GM23248 (cell line): ENCODE measurements at regions not wholly inside any gene's neighbourhood (a gene's known extent, or its start where the extent isn't known, plus 50 kb on each side); places are given as distances from the start of the nearest gene placed in this dataset.

Experiments used
- EZH2 ChIP-seq: fragments of 200-600 bp; sonication (generic); IDR thresholded peaks from 2 replicates; pipeline ENCODE4 v1.6.1; 2018; ENCODE audit warnings: antibody characterized with exemption, mild to moderate bottlenecking; ENCODE audit not compliant: insufficient read depth, poor library complexity, severe bottlenecking
- EZH2phosphoT487 ChIP-seq: fragments of 200-600 bp; sonication (generic); IDR thresholded peaks from 2 replicates; pipeline ENCODE4 v1.6.1; 2018; ENCODE audit warnings: antibody characterized with exemption, moderate library complexity, mild to moderate bottlenecking, low read depth; ENCODE audit not compliant: insufficient read depth

GRCh38 chr2:192544371-192544955 is 349.7 kb upstream of the TMEFF2 start:
- TF ChIP-seq EZH2phosphoT487: no peak
- TF ChIP-seq EZH2: no peak
